HCT116 (cell line): ENCODE measurements at regions not wholly inside any gene's neighbourhood (a gene's known extent, or its start where the extent isn't known, plus 50 kb on each side); places are given as distances from the start of the nearest gene placed in this dataset.

Experiments
- EZH2 ChIP-seq: fragments of 200-600 bp; sonication (generic); IDR thresholded peaks from 2 replicates; pipeline ENCODE4 v1.6.1; 2017; ENCODE audit warnings: antibody characterized with exemption, mixed run types
- RAD21 ChIP-seq: IDR thresholded peaks from 2 replicates; pipeline ENCODE4 v1.6.1; 2012; ENCODE audit warnings: low read depth, mild to moderate bottlenecking
- SP1 ChIP-seq: IDR thresholded peaks from 2 replicates; pipeline ENCODE4 v1.6.1; 2012; ENCODE audit warnings: low read depth
- YY1 ChIP-seq: IDR thresholded peaks from 2 replicates; pipeline ENCODE4 v1.6.1; 2011; ENCODE audit warnings: low read length, low read depth, moderate library complexity, mild to moderate bottlenecking; ENCODE audit not compliant: insufficient replicate concordance; ENCODE audit errors: extremely low read depth
- TF ChIP-seq, protein P1 (sequence below), 3 experiments: fragments of 200-600 bp in 1 of 3; sonication (generic) in 1 of 3; IDR thresholded peaks in 2 of 3; conservative IDR thresholded peaks in 1 of 3; 2 replicates each; pipeline ENCODE4 v1.5.1; 2012 to 2017; ENCODE audit warnings: low read depth in 2 of 3, low read length in 2 of 3, antibody characterized with exemption in 1 of 3, borderline replicate concordance in 1 of 3, control low read depth in 1 of 3, mild to moderate bottlenecking in 1 of 3, mixed read lengths in 1 of 3, mixed run types in 1 of 3, moderate library complexity in 1 of 3; ENCODE audit not compliant: insufficient read depth in 1 of 3

DNA sequence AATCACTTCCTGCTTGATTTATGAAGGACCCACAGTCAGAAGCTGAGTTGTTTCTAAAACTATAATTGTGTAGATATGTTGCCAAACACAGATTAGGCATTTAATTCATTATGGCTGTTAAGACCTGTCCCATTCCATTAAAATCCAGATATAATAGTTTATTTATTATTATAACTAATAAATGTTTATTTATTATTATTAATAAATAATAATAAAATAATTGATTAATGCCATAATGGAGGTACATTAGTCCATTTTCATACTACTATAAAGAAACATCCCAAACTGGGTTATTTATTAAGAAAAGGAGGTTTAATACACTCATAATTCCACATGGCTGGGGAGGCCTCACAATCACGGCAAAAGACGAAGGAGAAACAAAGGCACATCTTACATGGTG lies 1240.9 kb downstream of the CDH11 start:
- TF ChIP-seq EZH2 (no peak), YY1 (no peak), RAD21 (no peak), SP1 (no peak)
- TF ChIP-seq, protein P1, sequence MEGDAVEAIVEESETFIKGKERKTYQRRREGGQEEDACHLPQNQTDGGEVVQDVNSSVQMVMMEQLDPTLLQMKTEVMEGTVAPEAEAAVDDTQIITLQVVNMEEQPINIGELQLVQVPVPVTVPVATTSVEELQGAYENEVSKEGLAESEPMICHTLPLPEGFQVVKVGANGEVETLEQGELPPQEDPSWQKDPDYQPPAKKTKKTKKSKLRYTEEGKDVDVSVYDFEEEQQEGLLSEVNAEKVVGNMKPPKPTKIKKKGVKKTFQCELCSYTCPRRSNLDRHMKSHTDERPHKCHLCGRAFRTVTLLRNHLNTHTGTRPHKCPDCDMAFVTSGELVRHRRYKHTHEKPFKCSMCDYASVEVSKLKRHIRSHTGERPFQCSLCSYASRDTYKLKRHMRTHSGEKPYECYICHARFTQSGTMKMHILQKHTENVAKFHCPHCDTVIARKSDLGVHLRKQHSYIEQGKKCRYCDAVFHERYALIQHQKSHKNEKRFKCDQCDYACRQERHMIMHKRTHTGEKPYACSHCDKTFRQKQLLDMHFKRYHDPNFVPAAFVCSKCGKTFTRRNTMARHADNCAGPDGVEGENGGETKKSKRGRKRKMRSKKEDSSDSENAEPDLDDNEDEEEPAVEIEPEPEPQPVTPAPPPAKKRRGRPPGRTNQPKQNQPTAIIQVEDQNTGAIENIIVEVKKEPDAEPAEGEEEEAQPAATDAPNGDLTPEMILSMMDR (IDR thresholded peaks at IDR 0.05 in 2 of 3, conservative IDR thresholded peaks at IDR 0.05 in 1 of 3; ENCODE audit: borderline replicate concordance in 1 of 3, insufficient read depth in 1 of 3, low read depth in 2 of 3, low read length in 2 of 3) = no peak
